H1 (cell line): ENCODE measurements at regions not wholly inside any gene's neighbourhood (a gene's known extent, or its start where the extent isn't known, plus 50 kb on each side); places are given as distances from the start of the nearest gene placed in this dataset.

Source experiments
- CTCF ChIA-PET: fragments of 300-600 bp; sonication (Branson Sonifier 250); formaldehyde crosslinking; loops from one replicate; lab custom pipeline; 2021; ENCODE audit not compliant: partially characterized antibody; lab: Charles Lee
- POLR2A ChIA-PET: fragments of 300-600 bp; sonication (Branson Sonifier 250); formaldehyde crosslinking; loops from one replicate; lab custom pipeline; 2021; ENCODE audit warnings: inconsistent platforms; ENCODE audit not compliant: partially characterized antibody; lab: Charles Lee
- DNase-seq, 2 experiments: peaks; one replicate each; pipeline versions ENCODE4 v3.0.0 to v3.0.0-alpha.2; 2010 to 2022; ENCODE audit warnings: low spot score in 2 of 2, low read depth in 1 of 2, mixed read lengths in 1 of 2
- FAIRE-seq: peaks from 2 replicates; lab custom pipeline; 2011; peaks lifted over from hg19 to GRCh38; lab: Jason Lieb, UNC
- H2AFZ ChIP-seq: 2 replicates; pipeline ENCODE4 v1.8.1; 2012; ENCODE audit warnings: low read length, inconsistent platforms
- H2AK5ac ChIP-seq: 2 replicates; pipeline ENCODE4 v1.6.1; 2013; ENCODE audit warnings: low read depth, low read length
- H2BK120ac ChIP-seq: replicated peaks from 2 replicates; pipeline ENCODE3; 2013; ENCODE audit warnings: low read depth, low read length, inconsistent platforms
- H2BK12ac ChIP-seq: 2 replicates; pipeline ENCODE4 v1.6.1; 2013; ENCODE audit warnings: low read depth, low read length
- H2BK15ac ChIP-seq: 2 replicates; pipeline ENCODE4 v1.6.1; 2013; ENCODE audit warnings: low read length
- H2BK20ac ChIP-seq: 2 replicates; pipeline ENCODE4 v1.6.1; 2013; ENCODE audit warnings: low read length
- H2BK5ac ChIP-seq: 2 replicates; pipeline ENCODE4 v1.6.1; 2013; ENCODE audit warnings: low read depth, low read length
- H3K14ac ChIP-seq: 2 replicates; pipeline ENCODE4 v1.6.1; 2013; ENCODE audit warnings: inconsistent platforms; ENCODE audit not compliant: insufficient read length
- H3K18ac ChIP-seq: 2 replicates; pipeline ENCODE4 v1.6.1; 2013; ENCODE audit warnings: low read length; ENCODE audit errors: extremely low read depth
- H3K23ac ChIP-seq: 2 replicates; pipeline ENCODE4 v1.6.1; 2013; ENCODE audit warnings: inconsistent platforms; ENCODE audit not compliant: insufficient read length
- H3K23me2 ChIP-seq: 2 replicates; pipeline ENCODE4 v1.6.1; 2013; ENCODE audit warnings: low read depth, low read length
- H3K27ac ChIP-seq: 2 replicates; pipeline ENCODE4 v1.6.1; 2011; ENCODE audit warnings: low read depth, low read length, inconsistent platforms
- H3K27me3 ChIP-seq, 4 experiments: replicated peaks in 1 of 4; 1 replicate in 1 of 4; 2 replicates in 3 of 4; pipeline versions ENCODE4 v1.6.1 to v1.8.1; 2011 to 2013; ENCODE audit warnings: low read length in 3 of 4, mild to moderate bottlenecking in 3 of 4, inconsistent platforms in 2 of 4, mixed read lengths in 2 of 4, moderate library complexity in 1 of 4; ENCODE audit not compliant: control insufficient read depth in 3 of 4, insufficient read depth in 3 of 4; ENCODE audit errors: extremely low read depth in 1 of 4
- H3K36me3 ChIP-seq, 4 experiments: 2 replicates each; pipeline versions ENCODE4 v1.6.1 to v1.8.1; 2011 to 2013; ENCODE audit warnings: mild to moderate bottlenecking in 4 of 4, low read length in 3 of 4, moderate library complexity in 2 of 4, control low read depth in 1 of 4, inconsistent platforms in 1 of 4; ENCODE audit not compliant: insufficient read depth in 4 of 4, control insufficient read depth in 2 of 4
- H3K4ac ChIP-seq: replicated peaks from 2 replicates; pipeline ENCODE3; 2013; ENCODE audit warnings: low read length, low read depth, mixed read lengths, inconsistent platforms; ENCODE audit not compliant: insufficient read length
- H3K4me1 ChIP-seq, 4 experiments: replicated peaks in 1 of 4; 1 replicate in 1 of 4; 2 replicates in 3 of 4; pipeline versions ENCODE4 v1.6.1 to v1.8.1; 2011 to 2013; ENCODE audit warnings: low read length in 3 of 4, inconsistent platforms in 2 of 4, mixed read lengths in 1 of 4; ENCODE audit not compliant: insufficient read depth in 4 of 4, control insufficient read depth in 3 of 4
- H3K4me2 ChIP-seq, 2 experiments: 2 replicates each; pipeline versions ENCODE4 v1.6.1 to v1.8.1; 2011 to 2013; ENCODE audit warnings: low read depth in 2 of 2, low read length in 2 of 2, control low read depth in 1 of 2, inconsistent platforms in 1 of 2, mild to moderate bottlenecking in 1 of 2; ENCODE audit not compliant: insufficient read depth in 1 of 2
- H3K4me3 ChIP-seq, 4 experiments: fragments of 200-600, 300-600 bp in 1 of 4; sonication (generic), shearing (Covaris generic), sonication (Bioruptor Twin) in 1 of 4; 2 replicates each; pipeline versions ENCODE4 v1.5.1 to v1.8.1; 2011 to 2016; ENCODE audit warnings: low read length in 4 of 4, low read depth in 3 of 4, control low read depth in 2 of 4, inconsistent platforms in 2 of 4, mild to moderate bottlenecking in 2 of 4, mixed read lengths in 1 of 4, moderate library complexity in 1 of 4; ENCODE audit not compliant: insufficient read depth in 2 of 4; ENCODE audit errors: extremely low read depth in 1 of 4
- H3K56ac ChIP-seq: replicated peaks from 2 replicates; pipeline ENCODE3; 2013; ENCODE audit warnings: low read depth, mild to moderate bottlenecking, mixed read lengths, low read length, inconsistent platforms; ENCODE audit not compliant: insufficient read length
- H3K79me1 ChIP-seq: 2 replicates; pipeline ENCODE4 v1.6.1; 2013; ENCODE audit warnings: low read depth, low read length, control low read depth
- H3K79me2 ChIP-seq, 2 experiments: 2 replicates each; pipeline versions ENCODE4 v1.6.1 to v1.8.1; 2012 to 2013; ENCODE audit warnings: low read length in 2 of 2, mild to moderate bottlenecking in 2 of 2, inconsistent platforms in 1 of 2; ENCODE audit not compliant: insufficient read depth in 2 of 2, control insufficient read depth in 1 of 2
- H3K9ac ChIP-seq, 4 experiments: replicated peaks in 1 of 4; 1 replicate in 1 of 4; 2 replicates in 3 of 4; pipeline versions ENCODE4 v1.6.1 to v1.8.1; 2011 to 2013; ENCODE audit warnings: low read depth in 3 of 4, low read length in 3 of 4, control low read depth in 2 of 4, mild to moderate bottlenecking in 2 of 4, moderate library complexity in 2 of 4, inconsistent platforms in 1 of 4; ENCODE audit errors: extremely low read depth in 1 of 4
- H3K9me3 ChIP-seq, 2 experiments: 2 replicates each; pipeline versions ENCODE4 v1.6.1 to v1.8.1; 2012 to 2013; ENCODE audit warnings: mild to moderate bottlenecking in 2 of 2, moderate library complexity in 2 of 2, control low read depth in 1 of 2, inconsistent platforms in 1 of 2, low read depth in 1 of 2, low read length in 1 of 2, mixed read lengths in 1 of 2; ENCODE audit not compliant: insufficient read depth in 2 of 2
- H4K20me1 ChIP-seq, 2 experiments: replicated peaks in 1 of 2; 2 replicates each; pipeline versions ENCODE3 to v1.8.1; 2011 to 2013; ENCODE audit warnings: inconsistent platforms in 2 of 2, low read length in 2 of 2, mild to moderate bottlenecking in 1 of 2; ENCODE audit not compliant: insufficient read depth in 2 of 2, control insufficient read depth in 1 of 2
- H4K5ac ChIP-seq: 2 replicates; pipeline ENCODE4 v1.6.1; 2013; ENCODE audit warnings: low read length, low read depth, mixed read lengths, inconsistent platforms; ENCODE audit not compliant: insufficient read length
- H4K8ac ChIP-seq: 2 replicates; pipeline ENCODE4 v1.8.0; 2013; ENCODE audit warnings: mild to moderate bottlenecking, moderate library complexity, low read length, inconsistent platforms; ENCODE audit not compliant: insufficient read depth; ENCODE audit errors: extremely low read depth
- H4K91ac ChIP-seq: replicated peaks from 2 replicates; pipeline ENCODE3; 2013; ENCODE audit warnings: low read length, mixed read lengths, inconsistent platforms; ENCODE audit not compliant: insufficient read length
- BRCA1 ChIP-seq: IDR thresholded peaks from 2 replicates; pipeline ENCODE4 v1.6.1; 2012; ENCODE audit warnings: low read depth, low read length, improper control_type of control experiment
- EZH2 ChIP-seq: fragments of 200-600 bp; sonication (generic); IDR thresholded peaks from 2 replicates; pipeline ENCODE4 v1.7.1; 2012; ENCODE audit warnings: low read depth, mild to moderate bottlenecking, moderate library complexity, low read length, inconsistent platforms; ENCODE audit not compliant: severe bottlenecking
- GTF2F1 ChIP-seq: IDR thresholded peaks from 2 replicates; pipeline ENCODE4 v1.6.1; 2012; ENCODE audit warnings: low read depth, low read length, improper control_type of control experiment, borderline replicate concordance
- HDAC6 ChIP-seq: IDR thresholded peaks from one replicate; pipeline ENCODE4 v1.7.1; 2012; ENCODE audit warnings: low read depth, mild to moderate bottlenecking, inconsistent platforms, low read length, moderate library complexity
- POU5F1 ChIP-seq: IDR thresholded peaks from 2 replicates; pipeline ENCODE4 v1.6.1; 2011; ENCODE audit warnings: low read depth, mild to moderate bottlenecking, low read length, moderate library complexity
- SAP30 ChIP-seq: fragments of 300-600 bp; sonication (generic); IDR thresholded peaks from 2 replicates; pipeline ENCODE4 v1.7.1; 2012; ENCODE audit warnings: low read length, moderate library complexity, mild to moderate bottlenecking, inconsistent platforms; ENCODE audit not compliant: insufficient read depth, insufficient replicate concordance
- SIN3A ChIP-seq, 2 experiments: IDR thresholded peaks in 1 of 2; conservative IDR thresholded peaks in 1 of 2; 2 replicates each; pipeline ENCODE4 v1.6.1; 2011 to 2012; ENCODE audit warnings: low read length in 2 of 2, improper control_type of control experiment in 1 of 2, low read depth in 1 of 2, mild to moderate bottlenecking in 1 of 2
- SIRT6 ChIP-seq: IDR thresholded peaks from one replicate; pipeline ENCODE4 v1.7.1; 2012; ENCODE audit warnings: low read length, inconsistent platforms
- TCF12 ChIP-seq: IDR thresholded peaks from 2 replicates; pipeline ENCODE4 v1.6.1; 2011; ENCODE audit warnings: low read depth, mild to moderate bottlenecking, low read length
- YY1 ChIP-seq: IDR thresholded peaks from 2 replicates; pipeline ENCODE4 v1.6.1; 2011; ENCODE audit warnings: low read depth, mild to moderate bottlenecking, low read length
- WGBS, 2 experiments: shearing (Covaris generic) in 1 of 2; methylation state at CpG; one replicate each; pipeline versions ENCODE4 v1.1.6 to v1.1.7; 2013 to 2015; ENCODE audit warnings: low lambda C conversion rate in 2 of 2, mixed read lengths in 2 of 2, inconsistent platforms in 1 of 2, low coverage in 1 of 2, missing lambda C conversion rate in 1 of 2; ENCODE audit not compliant: insufficient replicate concordance in 2 of 2, insufficient coverage in 1 of 2, insufficient read length in 1 of 2; ENCODE audit errors: extremely low coverage in 1 of 2, missing lambda C conversion rate in 1 of 2; 5-methylcytosine and 5-hydroxymethylcytosine counted together
- TF ChIP-seq, protein P1 (sequence below), 3 experiments: IDR thresholded peaks; 1 replicate in 2 of 3; 2 replicates in 1 of 3; pipeline versions ENCODE4 v1.5.1 to v1.6.1; 2011; ENCODE audit warnings: low read length in 3 of 3, mild to moderate bottlenecking in 3 of 3, inconsistent platforms in 2 of 3, low read depth in 1 of 3, moderate library complexity in 1 of 3; ENCODE audit not compliant: insufficient read depth in 1 of 3; ENCODE audit errors: control extremely low read depth in 1 of 3

GRCh38 chr6:27768556-27768955 lies 143.6 kb downstream of the OR2B2 start:
- no peak overlapping the region for H3K9ac ChIP-seq
- H2AFZ ChIP-seq, result no peak overlapping the region
- H2BK120ac ChIP-seq, result no peak overlapping the region
- no peaks in the 10 kb centered on the region for H3K36me3 ChIP-seq
- no peak overlapping the region for H3K14ac ChIP-seq
- no peak overlapping the region for H2BK20ac ChIP-seq
- peaks cover 3% of the 10 kb centered on the region; the same call in 1 of the 2 replicates for H3K23me2 ChIP-seq
- ChIA-PET CTCF (interaction anchor here (0.6 to 6.4 kb wide), 3 partner anchors 11 to 291 kb away, joined by 3 to 102 read pairs (median 3); no protein-coding TSS in a partner anchor), POLR2A (interaction anchor here (0.8 to 1.5 kb wide), 4 partner anchors 9 to 124 kb away, joined by 3 to 5 read pairs (median 3); a partner anchor contains a TSS)
- H4K5ac ChIP-seq, result no peak overlapping the region
- H2BK15ac ChIP-seq, result no peak overlapping the region
- H3K27ac ChIP-seq, result no peak overlapping the region
- no peak overlapping the region for H2AK5ac ChIP-seq
- H3K4ac ChIP-seq, result no peak overlapping the region
- H3K79me1 ChIP-seq, result no peaks in the 10 kb centered on the region
- no peak overlapping the region for H3K18ac ChIP-seq
- H3K27me3 ChIP-seq, result peaks cover 55 to 86% (median 83%) of the 10 kb centered on the region in 4 experiments
- H2BK12ac ChIP-seq, result no peak overlapping the region
- no peak overlapping the region for H2BK5ac ChIP-seq
- H3K9me3 ChIP-seq, result no peaks in the 10 kb centered on the region
- TF ChIP-seq BRCA1 (no peak), SIN3A (conservative IDR thresholded peaks at IDR 0.05 in 1 of 2, IDR thresholded peaks at IDR 0.05 in 1 of 2; ENCODE audit: low read depth in 1 of 2, low read length in 2 of 2) (no peak), TCF12 (no peak), SAP30 (no peak), HDAC6 (no peak), YY1 (no peak), POU5F1 (no peak), SIRT6 (no peak), EZH2 (no peak), GTF2F1 (no peak)
- TF ChIP-seq, protein P1, sequence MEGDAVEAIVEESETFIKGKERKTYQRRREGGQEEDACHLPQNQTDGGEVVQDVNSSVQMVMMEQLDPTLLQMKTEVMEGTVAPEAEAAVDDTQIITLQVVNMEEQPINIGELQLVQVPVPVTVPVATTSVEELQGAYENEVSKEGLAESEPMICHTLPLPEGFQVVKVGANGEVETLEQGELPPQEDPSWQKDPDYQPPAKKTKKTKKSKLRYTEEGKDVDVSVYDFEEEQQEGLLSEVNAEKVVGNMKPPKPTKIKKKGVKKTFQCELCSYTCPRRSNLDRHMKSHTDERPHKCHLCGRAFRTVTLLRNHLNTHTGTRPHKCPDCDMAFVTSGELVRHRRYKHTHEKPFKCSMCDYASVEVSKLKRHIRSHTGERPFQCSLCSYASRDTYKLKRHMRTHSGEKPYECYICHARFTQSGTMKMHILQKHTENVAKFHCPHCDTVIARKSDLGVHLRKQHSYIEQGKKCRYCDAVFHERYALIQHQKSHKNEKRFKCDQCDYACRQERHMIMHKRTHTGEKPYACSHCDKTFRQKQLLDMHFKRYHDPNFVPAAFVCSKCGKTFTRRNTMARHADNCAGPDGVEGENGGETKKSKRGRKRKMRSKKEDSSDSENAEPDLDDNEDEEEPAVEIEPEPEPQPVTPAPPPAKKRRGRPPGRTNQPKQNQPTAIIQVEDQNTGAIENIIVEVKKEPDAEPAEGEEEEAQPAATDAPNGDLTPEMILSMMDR (IDR thresholded peaks at IDR 0.05; ENCODE audit: control extremely low read depth in 1 of 3, insufficient read depth in 1 of 3, low read depth in 1 of 3, low read length in 3 of 3), result no peak
- TF ChIP-seq, all 59 proteins: peak for 0
- peaks cover 0 to 6% of the 10 kb centered on the region in 2 experiments for H4K20me1 ChIP-seq
- H3K56ac ChIP-seq, result no peak overlapping the region
- FAIRE-seq, result no peak
- H3K4me3 ChIP-seq, result no peak overlapping the region
- DNase-seq, result no peak
- H3K79me2 ChIP-seq, result no peaks in the 10 kb centered on the region
- H3K23ac ChIP-seq, result no peak overlapping the region
- 64% methylated on average over 1 of the region's 1 CpG; no CpG with 5 or more reads in 1 of the 2 experiments for WGBS, 2 experiments
- no peak overlapping the region for H4K8ac ChIP-seq
- H3K4me1 ChIP-seq, result peaks cover 6 to 13% (median 12%) of the 10 kb centered on the region in 4 experiments; a peak in 6 of 7 replicates
- H3K4me2 ChIP-seq, result no peak overlapping the region
- no peak overlapping the region for H4K91ac ChIP-seq
